ENCODE measurements at regions not wholly inside any gene's neighbourhood (a gene's known extent, or its start where the extent isn't known, plus 50 kb on each side); places are given as distances from the start of the nearest gene placed in this dataset.
"Not testable (repeated sequence)": the region's sequence is repeated elsewhere in the genome, so short reads cannot be mapped to it uniquely, and the experiment has no call there.

GRCh38 chr3:107470496-107470895 is 52.3 kb upstream of the BBX start:
- DNase-seq: not testable (repeated sequence)
